GM12878 (cell line): ENCODE measurements at regions not wholly inside any gene's neighbourhood (a gene's known extent, or its start where the extent isn't known, plus 50 kb on each side); places are given as distances from the start of the nearest gene placed in this dataset.

Source experiments
- ATAC-seq: fragments of 200-7000 bp; cut with Tn5 transposase; 3 replicates; pipeline ENCODE4 v1.9.1; 2020; ENCODE audit warnings: mild to moderate bottlenecking, moderate library complexity
- BruUV-seq: library from RNA; stranded (reverse); fragments of 400-500 nt; replicated peaks from 2 replicates; lab custom pipeline; 2021; lab: Mats Ljungman, UMichigan
- CTCF ChIA-PET: fragments of 300-600 bp; sonication (Branson Sonifier 250); formaldehyde crosslinking; extraction: SDS; loops from one replicate; lab custom pipeline; 2021; ENCODE audit warnings: inconsistent platforms; lab: Yijun Ruan, JAX
- POLR2A ChIA-PET: fragments of 350-600 bp; formaldehyde crosslinking; extraction: SDS; loops from one replicate; lab custom pipeline; 2021; ENCODE audit warnings: inconsistent platforms; lab: Charles Lee
- RAD21 ChIA-PET: fragments of 300-600 bp; sonication (Branson Sonifier 250); formaldehyde crosslinking; loops from one replicate; lab custom pipeline; 2023; ENCODE audit warnings: antibody characterized with exemption; ENCODE audit not compliant: unreplicated experiment; lab: Charles Lee
- SMC1A ChIA-PET: fragments of 300-600 bp; sonication (Branson Sonifier 250); formaldehyde crosslinking; loops from one replicate; lab custom pipeline; 2023; ENCODE audit not compliant: unreplicated experiment, uncharacterized antibody; lab: Charles Lee
- DNase-seq: peaks from one replicate; pipeline ENCODE4 v3.0.0-alpha.2; 2011; ENCODE audit warnings: low read depth, low spot score
- FAIRE-seq: peaks from 3 replicates; lab custom pipeline; 2011; peaks lifted over from hg19 to GRCh38; lab: Jason Lieb, UNC
- H2AFZ ChIP-seq: 2 replicates; pipeline ENCODE4 v1.6.0; 2011; ENCODE audit warnings: low read depth, low read length, control low read depth; ENCODE audit not compliant: control insufficient read depth
- H3K27ac ChIP-seq: 2 replicates; pipeline ENCODE4 v1.5.1; 2011; ENCODE audit warnings: control low read depth; ENCODE audit not compliant: control insufficient read depth, insufficient read depth
- H3K27me3 ChIP-seq, 2 experiments: replicated peaks in 1 of 2; 2 replicates each; pipeline versions ENCODE4 v1.6.0 to v1.6.1; 2011; ENCODE audit warnings: low read length in 1 of 2; ENCODE audit not compliant: control insufficient read depth in 2 of 2, insufficient read depth in 2 of 2
- H3K36me3 ChIP-seq, 2 experiments: 2 replicates each; pipeline ENCODE4 v1.5.1; 2011; ENCODE audit warnings: low read length in 1 of 2; ENCODE audit not compliant: control insufficient read depth in 2 of 2, insufficient read depth in 2 of 2
- H3K4me1 ChIP-seq: 2 replicates; pipeline ENCODE4 v1.6.1; 2011; ENCODE audit warnings: mild to moderate bottlenecking, low read length, moderate library complexity, mixed read lengths; ENCODE audit not compliant: control insufficient read depth, insufficient read depth
- H3K4me2 ChIP-seq: 2 replicates; pipeline ENCODE4 v1.6.0; 2011; ENCODE audit warnings: control low read depth; ENCODE audit not compliant: control insufficient read depth, insufficient read depth
- H3K4me3 ChIP-seq: fragments of 200-600 bp; sonication (generic); 2 replicates; pipeline ENCODE4 v1.5.1; 2016
- H3K79me2 ChIP-seq: 2 replicates; pipeline ENCODE4 v1.6.0; 2011; ENCODE audit warnings: low read length; ENCODE audit not compliant: control insufficient read depth, insufficient read depth
- H3K9ac ChIP-seq: 2 replicates; pipeline ENCODE4 v1.8.0; 2011; ENCODE audit warnings: low read length, control low read depth, mixed read lengths; ENCODE audit not compliant: control insufficient read depth, insufficient read depth
- H3K9me3 ChIP-seq: replicated peaks from 3 replicates; pipeline ENCODE4 v1.5.1; 2011; ENCODE audit warnings: mild to moderate bottlenecking, low read length; ENCODE audit not compliant: control insufficient read depth, insufficient read depth
- H4K20me1 ChIP-seq: 2 replicates; pipeline ENCODE4 v1.6.0; 2011; ENCODE audit not compliant: control insufficient read depth, insufficient read depth
- CBX3 ChIP-seq: fragments of 200-600 bp; sonication (generic); IDR thresholded peaks from 2 replicates; pipeline ENCODE4 v1.6.1; 2016; ENCODE audit warnings: low read depth, borderline replicate concordance
- CEBPB ChIP-seq, 2 experiments: fragments of 150-350 bp in 1 of 2; IDR thresholded peaks; 2 replicates each; pipeline ENCODE4 v1.6.1; 2012 to 2014; ENCODE audit warnings: low read depth in 2 of 2, low read length in 2 of 2, borderline replicate concordance in 1 of 2, inconsistent platforms in 1 of 2
- E2F8 ChIP-seq: fragments of 450-650 bp; IDR thresholded peaks from 2 replicates; pipeline ENCODE4 v1.6.1; 2018; ENCODE audit warnings: mild to moderate bottlenecking, low read depth, moderate library complexity; ENCODE audit not compliant: partially characterized antibody
- EED ChIP-seq: sonication (generic); IDR thresholded peaks from 2 replicates; pipeline ENCODE4 v1.6.1; 2016; ENCODE audit warnings: antibody characterized with exemption, low read depth
- MEF2A ChIP-seq: IDR thresholded peaks from 2 replicates; pipeline ENCODE4 v1.6.1; 2011; ENCODE audit warnings: low read depth, mild to moderate bottlenecking, low read length, moderate library complexity; ENCODE audit not compliant: insufficient read depth
- NBN ChIP-seq: fragments of 450-650 bp; IDR thresholded peaks from 2 replicates; pipeline ENCODE4 v1.6.1; 2016
- SUZ12 ChIP-seq: fragments of 200-600 bp; sonication (generic); IDR thresholded peaks from one replicate; pipeline ENCODE4 v1.6.1; 2018; ENCODE audit warnings: antibody characterized with exemption, mild to moderate bottlenecking; ENCODE audit not compliant: unreplicated experiment
- WGBS: methylation state at CpG from one replicate; pipeline ENCODE4 v1.1.6; 2016; ENCODE audit warnings: low lambda C conversion rate; ENCODE audit not compliant: insufficient replicate concordance, insufficient coverage; ENCODE audit errors: missing lambda C conversion rate; 5-methylcytosine and 5-hydroxymethylcytosine counted together
- in situ Hi-C: fragments of 300-500 bp; cut with MboI; formaldehyde crosslinking; loops from 9 replicates; pipeline ENCODE4 v1.14.3; 2018; ENCODE audit warnings: mixed read lengths
- intact Hi-C: fragments of 100-400 bp; cut with micrococcal nuclease; formaldehyde crosslinking; loops from one replicate; pipeline ENCODE4 v1.14.2; 2022; ENCODE audit not compliant: unreplicated experiment

GRCh38 chr3:176159796-176160195, 1037.5 kb downstream of the TBL1XR1 start:
- Histone ChIP-seq H3K4me2 (no peak overlapping the region), H3K9ac (no peak overlapping the region), H3K36me3 (no peaks in the 10 kb centered on the region), H3K27ac (no peak overlapping the region), H3K27me3 (no peaks in the 10 kb centered on the region)
- DNase-seq = no peak
- no TSS peak for BruUV-seq
- SMC1A ChIA-PET = no interaction called here
- RAD21 ChIA-PET = no interaction called here
- no peak for TF ChIP-seq EED
- TF ChIP-seq NBN = no peak
- no peak for TF ChIP-seq E2F8
- TF ChIP-seq SUZ12 = no peak
- TF ChIP-seq MEF2A = no peak
- TF ChIP-seq CEBPB (IDR thresholded peaks at IDR 0.05; ENCODE audit: borderline replicate concordance in 1 of 2, low read depth in 2 of 2, low read length in 2 of 2) = no peak
- no peak for TF ChIP-seq CBX3
- TF ChIP-seq, all 136 proteins: peak for 0
- Histone ChIP-seq H4K20me1 (no peaks in the 10 kb centered on the region), H3K4me3 (no peak overlapping the region), H3K79me2 (no peaks in the 10 kb centered on the region), H3K9me3 (no peaks in the 10 kb centered on the region), H2AFZ (no peak overlapping the region), H3K4me1 (no peaks in the 10 kb centered on the region)
- intact Hi-C loops (no loop called here), in situ Hi-C loops (no loop called here)
- 0% methylated on average over 2 of the region's 2 CpGs for WGBS
- ATAC-seq = no peak
- CTCF ChIA-PET = interaction anchor here (0.8 kb wide), 1 partner anchor 9 kb away, joined by 3 read pairs; no protein-coding TSS in a partner anchor
- no peak for FAIRE-seq
- POLR2A ChIA-PET = no interaction called here
